ENCODE measurements at regions not wholly inside any gene's neighbourhood (a gene's known extent, or its start where the extent isn't known, plus 50 kb on each side); places are given as distances from the start of the nearest gene placed in this dataset.
"Not testable (repeated sequence)": the region's sequence is repeated elsewhere in the genome, so short reads cannot be mapped to it uniquely, and the experiment has no call there.

GRCh38 chr10:64182671-64183070 is 661.5 kb downstream of the REEP3 start:
- no peak overlapping the region for H3K4me3 ChIP-seq (ENCODE audit: low read length)
- TF ChIP-seq ZNF274 (IDR thresholded peaks at IDR 0.05; ENCODE audit: low read depth, low read length) = no peak

- no peak overlapping the region for H3K4me3 ChIP-seq (ENCODE audit: low read length)
- TF ChIP-seq ZNF274 (IDR thresholded peaks at IDR 0.05; ENCODE audit: low read depth, low read length) = no peak
These were observed 670.1 kb downstream of the REEP3 start for GRCh38 chr10:64191286-64191685.

DNA sequence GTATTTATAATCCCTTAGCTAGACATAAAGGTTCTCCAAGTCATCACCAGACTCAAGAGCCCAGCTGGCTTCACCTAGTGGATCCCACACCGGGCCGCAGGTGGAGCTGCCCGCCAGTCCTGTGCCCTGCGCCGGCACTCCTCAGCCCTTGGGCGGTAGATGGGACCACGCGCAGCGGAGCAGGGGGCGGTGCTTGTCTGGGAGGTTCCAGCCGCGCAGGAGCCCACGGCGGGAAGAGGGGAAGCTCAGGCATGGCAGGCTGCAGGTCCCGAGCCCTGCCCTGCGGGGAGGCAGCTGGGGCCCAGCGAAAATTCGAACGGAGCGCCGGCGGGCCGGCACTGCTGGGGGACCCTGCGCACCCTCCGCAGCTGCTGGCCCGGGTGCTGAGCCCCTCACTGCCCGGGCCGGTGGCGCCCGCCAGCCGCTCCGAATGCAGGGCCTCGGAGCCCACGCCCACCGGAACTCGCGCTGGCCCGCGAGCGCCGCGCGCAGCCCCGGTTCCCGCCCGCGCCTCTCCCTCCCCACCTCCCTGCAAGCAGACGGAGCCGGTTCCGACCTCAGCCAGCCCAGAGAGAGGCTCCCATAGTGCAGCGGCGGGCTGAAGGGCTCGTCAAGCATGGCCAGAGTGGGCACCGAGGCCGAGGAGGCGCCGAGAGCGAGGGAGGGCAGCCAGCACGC is 675.6 kb downstream of the REEP3 start:
- no peak overlapping the region for H3K4me3 ChIP-seq (ENCODE audit: low read length)
- TF ChIP-seq ZNF274 (IDR thresholded peaks at IDR 0.05; ENCODE audit: low read depth, low read length) = no peak

DNA sequence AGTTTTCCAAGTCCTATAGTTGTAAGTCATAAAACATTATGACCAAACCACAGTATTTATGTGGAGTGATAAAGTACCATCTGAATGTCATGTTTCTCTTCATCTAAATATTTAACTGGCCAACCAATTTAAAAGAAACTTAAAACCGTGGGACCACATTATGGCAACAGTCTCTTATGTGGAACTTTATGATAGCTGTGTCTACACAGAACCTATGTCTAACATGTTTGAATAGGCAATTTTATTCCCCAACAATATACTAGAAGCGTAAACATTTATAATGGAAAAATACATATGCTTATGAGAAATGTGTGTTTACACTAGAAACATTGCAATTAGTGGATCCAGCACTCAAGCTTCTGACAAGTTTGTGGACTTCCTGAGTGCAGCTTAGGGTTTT is 680.7 kb downstream of the REEP3 start:
- H3K4me3 ChIP-seq (ENCODE audit: low read length) = no peak overlapping the region
- TF ChIP-seq ZNF274 (IDR thresholded peaks at IDR 0.05; ENCODE audit: low read depth, low read length) = no peak

DNA sequence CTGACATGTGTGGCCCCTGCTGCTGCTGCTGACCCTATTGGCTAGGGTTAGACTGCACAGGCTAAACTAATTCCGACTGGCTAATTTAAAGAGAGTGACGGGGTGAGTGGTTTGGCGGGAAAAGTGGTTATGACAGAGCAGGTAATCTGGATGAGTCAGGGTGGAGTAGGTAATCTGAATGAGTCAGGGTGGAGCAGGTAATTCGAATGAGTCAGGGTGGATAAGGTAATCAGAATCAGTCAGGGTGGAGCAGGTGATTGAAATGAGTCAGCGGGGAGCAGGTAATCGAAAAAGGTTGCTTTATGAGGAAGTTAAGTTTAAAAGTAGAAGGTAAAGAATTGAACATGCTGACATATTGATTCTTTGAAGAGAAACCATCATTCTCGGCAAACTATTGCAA is 683.3 kb downstream of the REEP3 start:
- H3K4me3 ChIP-seq (ENCODE audit: low read length) = not testable (repeated sequence)

DNA sequence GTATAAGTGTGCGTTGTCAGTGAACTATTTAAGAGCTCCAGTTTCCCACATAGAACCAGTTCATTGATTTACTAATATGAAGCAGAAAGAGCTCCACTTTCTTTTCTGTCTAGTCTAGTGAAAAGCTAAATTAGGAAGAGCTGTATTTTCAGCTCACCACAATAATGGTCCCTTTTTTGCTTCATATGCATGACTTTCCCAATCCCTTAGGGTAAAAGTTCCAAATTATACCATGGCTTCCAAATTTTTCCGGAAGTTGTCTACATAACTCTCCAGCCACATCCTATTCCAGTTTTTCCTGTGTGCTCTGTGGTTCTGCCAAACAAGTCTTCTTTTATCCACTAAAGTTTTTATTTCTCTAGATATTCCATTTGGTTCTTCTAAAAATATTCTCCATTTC is 685.2 kb downstream of the REEP3 start:
- TF ChIP-seq ZNF274 (IDR thresholded peaks at IDR 0.05; ENCODE audit: low read depth, low read length) = no peak
- no peak overlapping the region for H3K4me3 ChIP-seq (ENCODE audit: low read length)

GRCh38 chr10:64209561-64209960 is 688.4 kb downstream of the REEP3 start:
- no peak overlapping the region for H3K4me3 ChIP-seq (ENCODE audit: low read length)
- TF ChIP-seq ZNF274 (IDR thresholded peaks at IDR 0.05; ENCODE audit: low read depth, low read length) = no peak

DNA sequence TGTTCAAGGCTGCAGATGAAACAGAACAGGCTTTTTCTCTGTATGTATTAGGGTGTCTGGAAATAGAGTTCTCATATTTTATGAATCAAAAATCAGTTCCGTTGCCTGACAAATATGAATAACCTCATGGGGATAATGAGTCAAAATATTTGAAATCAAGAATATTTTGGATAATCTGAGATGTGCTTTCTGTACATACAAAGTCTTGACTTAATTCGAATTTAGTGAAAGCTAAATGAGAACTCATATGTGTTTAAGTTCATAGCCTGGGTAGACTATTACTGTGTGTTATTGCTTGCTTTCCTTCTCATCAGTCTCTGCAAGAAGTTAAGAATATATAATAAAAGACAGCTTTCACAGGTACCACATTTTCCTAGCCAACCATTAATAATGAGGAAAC is 689.0 kb downstream of the REEP3 start:
- no peak overlapping the region for H3K4me3 ChIP-seq (ENCODE audit: low read length)
- no peak for TF ChIP-seq ZNF274 (IDR thresholded peaks at IDR 0.05; ENCODE audit: low read depth, low read length)

DNA sequence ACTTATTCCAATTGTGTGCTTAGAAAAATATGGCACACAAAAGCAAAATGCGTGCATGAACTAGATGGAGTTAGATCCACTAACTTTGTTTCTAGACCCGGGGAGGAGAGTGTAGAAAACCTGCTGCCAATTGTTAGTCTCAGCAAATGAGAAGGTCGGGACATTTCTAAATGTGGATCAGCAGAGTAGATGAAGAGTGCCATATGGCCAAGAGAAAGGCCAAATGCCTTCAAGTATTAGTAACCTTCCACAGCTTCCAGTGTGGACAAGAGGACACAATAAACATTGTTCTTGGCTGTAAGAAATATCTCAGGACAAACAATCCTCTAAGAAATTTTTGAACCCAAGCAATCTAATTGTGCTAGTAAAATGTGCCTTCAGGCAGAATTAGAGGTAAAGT is 690.3 kb downstream of the REEP3 start:
- no peak for TF ChIP-seq ZNF274 (IDR thresholded peaks at IDR 0.05; ENCODE audit: low read depth, low read length)
- H3K4me3 ChIP-seq (ENCODE audit: low read length) = no peak overlapping the region

DNA sequence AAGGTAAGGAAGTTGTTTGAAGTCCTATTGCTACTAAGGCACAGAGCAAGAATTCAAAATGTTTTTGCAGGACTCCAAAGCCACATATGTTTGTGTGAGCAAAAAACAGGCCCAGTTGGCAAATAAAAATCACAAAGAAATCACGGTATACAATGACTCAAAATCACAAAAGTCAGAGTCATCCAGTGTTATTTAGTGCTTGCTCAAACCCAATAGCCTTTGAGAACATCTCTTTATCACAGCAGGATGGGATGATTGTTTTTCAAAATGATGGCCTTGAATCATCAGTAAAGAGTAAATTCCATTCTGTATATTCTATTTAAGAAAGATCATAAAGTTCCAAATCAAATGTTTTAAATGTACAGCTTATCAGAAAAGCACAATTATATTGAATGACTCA is 693.9 kb downstream of the REEP3 start:
- no peak for TF ChIP-seq ZNF274 (IDR thresholded peaks at IDR 0.05; ENCODE audit: low read depth, low read length)
- H3K4me3 ChIP-seq (ENCODE audit: low read length) = no peak overlapping the region

DNA sequence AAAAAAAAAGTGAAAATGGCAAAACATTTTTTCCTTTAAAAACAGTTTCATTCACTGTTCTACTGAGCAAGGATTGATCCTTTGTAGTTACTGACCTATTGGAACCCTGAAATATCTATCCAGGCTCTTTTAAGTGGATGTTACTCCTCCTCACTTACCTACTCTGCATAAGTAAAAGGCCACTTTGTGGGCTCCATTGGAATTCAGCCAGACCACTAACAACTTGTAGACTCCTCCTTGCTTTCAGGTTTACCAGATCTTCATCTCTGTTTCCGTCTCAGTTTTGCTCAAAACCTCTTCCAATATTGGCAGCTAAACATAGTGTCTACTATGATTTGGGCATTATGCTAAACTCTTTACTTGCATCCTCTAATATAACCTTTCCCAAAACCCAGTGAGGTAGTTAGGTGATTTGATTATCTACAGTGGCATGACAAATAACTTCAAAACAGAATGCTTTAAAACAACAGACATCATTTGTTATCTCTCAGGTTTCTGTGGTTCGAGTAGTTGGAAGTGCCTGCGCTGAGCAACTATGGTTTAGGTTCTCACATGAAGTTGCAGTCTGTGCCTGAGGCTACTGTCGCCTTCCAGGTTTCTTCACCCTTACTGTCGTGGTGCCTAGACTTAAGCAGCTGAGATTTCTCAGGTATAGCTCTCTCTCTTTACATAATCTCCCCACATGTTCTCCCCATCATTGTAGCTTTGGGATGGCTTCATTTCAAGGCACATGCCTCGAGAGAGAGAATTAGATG is 698.2 kb downstream of the REEP3 start:
- TF ChIP-seq ZNF274 (IDR thresholded peaks at IDR 0.05; ENCODE audit: low read depth, low read length) = no peak
- H3K4me3 ChIP-seq (ENCODE audit: low read length) = no peak overlapping the region

- H3K4me3 ChIP-seq (ENCODE audit: low read length) = no peak overlapping the region
- TF ChIP-seq ZNF274 (IDR thresholded peaks at IDR 0.05; ENCODE audit: low read depth, low read length) = no peak
These were observed 713.3 kb downstream of the REEP3 start for GRCh38 chr10:64234489-64234888.

GRCh38 chr10:64257704-64258103 is 736.5 kb downstream of the REEP3 start:
- no peak for TF ChIP-seq ZNF274 (IDR thresholded peaks at IDR 0.05; ENCODE audit: low read depth, low read length)
- H3K4me3 ChIP-seq (ENCODE audit: low read length) = no peak overlapping the region

DNA sequence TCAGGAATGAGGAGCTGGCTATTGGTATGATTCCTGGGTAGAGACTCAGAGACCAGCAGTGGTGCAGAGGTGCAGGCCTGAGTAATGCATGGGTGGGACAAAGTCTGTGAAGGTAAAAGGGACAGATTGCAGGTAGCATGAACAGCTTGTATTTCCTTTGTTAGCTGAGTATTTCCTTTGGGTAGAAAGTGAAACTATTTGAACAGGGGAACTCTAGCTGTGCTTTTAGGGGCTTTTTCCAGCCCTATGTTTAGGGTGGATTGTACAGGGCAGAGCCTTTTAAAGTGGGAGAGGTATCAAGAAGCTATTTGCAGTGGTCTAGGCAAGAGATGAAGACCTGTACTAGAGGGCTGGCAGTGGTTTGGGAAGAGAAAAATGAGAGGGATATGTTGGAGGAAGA is 739.9 kb downstream of the REEP3 start:
- H3K4me3 ChIP-seq (ENCODE audit: low read length) = no peak overlapping the region
- no peak for TF ChIP-seq ZNF274 (IDR thresholded peaks at IDR 0.05; ENCODE audit: low read depth, low read length)

DNA sequence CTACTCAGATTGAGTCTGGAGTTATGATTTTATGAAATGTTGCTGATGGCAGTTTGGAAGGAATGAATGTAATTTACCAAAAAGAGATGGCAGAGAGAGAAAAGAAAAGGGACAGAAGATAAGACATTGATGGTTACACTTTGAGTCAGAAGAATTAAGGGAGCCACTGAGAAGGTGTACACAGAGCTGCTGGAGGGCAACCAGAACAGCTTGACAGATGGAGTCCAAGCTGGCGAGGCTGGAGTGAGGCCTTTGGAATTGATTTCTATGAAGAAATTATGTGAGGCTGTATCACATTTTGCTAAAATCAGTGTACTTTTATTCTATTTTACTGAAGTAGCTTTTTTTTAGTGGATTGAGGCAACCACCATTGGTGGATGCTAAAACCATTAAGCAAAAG is 740.5 kb downstream of the REEP3 start:
- no peak for TF ChIP-seq ZNF274 (IDR thresholded peaks at IDR 0.05; ENCODE audit: low read depth, low read length)
- H3K4me3 ChIP-seq (ENCODE audit: low read length) = no peak overlapping the region

GRCh38 chr10:64265961-64266360 is 744.8 kb downstream of the REEP3 start:
- TF ChIP-seq ZNF274 (IDR thresholded peaks at IDR 0.05; ENCODE audit: low read depth, low read length) = no peak

More at GRCh38 chr10:64265961-64266360, 744.8 kb downstream of the REEP3 start:
- H3K4me3 ChIP-seq (ENCODE audit: low read length) = no peak overlapping the region

Measured in GM08714 (cell line).